Hepatocyte (in vitro differentiated cells): ENCODE measurements at regions not wholly inside any gene's neighbourhood (a gene's known extent, or its start where the extent isn't known, plus 50 kb on each side); places are given as distances from the start of the nearest gene placed in this dataset.

Experiments
- EZH2 ChIP-seq: fragments of 200-600 bp; sonication (generic); IDR thresholded peaks from 2 replicates; pipeline ENCODE4 v1.6.1; 2016; ENCODE audit warnings: antibody characterized with exemption, mild to moderate bottlenecking, borderline replicate concordance
- TF ChIP-seq, protein P1 (sequence below): fragments of 200-600 bp; sonication (generic); IDR thresholded peaks from 2 replicates; pipeline ENCODE4 v1.5.1; 2016; ENCODE audit warnings: antibody characterized with exemption, mild to moderate bottlenecking; ENCODE audit not compliant: poor library complexity

- TF ChIP-seq, protein P1, sequence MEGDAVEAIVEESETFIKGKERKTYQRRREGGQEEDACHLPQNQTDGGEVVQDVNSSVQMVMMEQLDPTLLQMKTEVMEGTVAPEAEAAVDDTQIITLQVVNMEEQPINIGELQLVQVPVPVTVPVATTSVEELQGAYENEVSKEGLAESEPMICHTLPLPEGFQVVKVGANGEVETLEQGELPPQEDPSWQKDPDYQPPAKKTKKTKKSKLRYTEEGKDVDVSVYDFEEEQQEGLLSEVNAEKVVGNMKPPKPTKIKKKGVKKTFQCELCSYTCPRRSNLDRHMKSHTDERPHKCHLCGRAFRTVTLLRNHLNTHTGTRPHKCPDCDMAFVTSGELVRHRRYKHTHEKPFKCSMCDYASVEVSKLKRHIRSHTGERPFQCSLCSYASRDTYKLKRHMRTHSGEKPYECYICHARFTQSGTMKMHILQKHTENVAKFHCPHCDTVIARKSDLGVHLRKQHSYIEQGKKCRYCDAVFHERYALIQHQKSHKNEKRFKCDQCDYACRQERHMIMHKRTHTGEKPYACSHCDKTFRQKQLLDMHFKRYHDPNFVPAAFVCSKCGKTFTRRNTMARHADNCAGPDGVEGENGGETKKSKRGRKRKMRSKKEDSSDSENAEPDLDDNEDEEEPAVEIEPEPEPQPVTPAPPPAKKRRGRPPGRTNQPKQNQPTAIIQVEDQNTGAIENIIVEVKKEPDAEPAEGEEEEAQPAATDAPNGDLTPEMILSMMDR: no peak
- TF ChIP-seq EZH2: no peak
Observed at GRCh38 chr6:40778196-40778595, 191.0 kb upstream of the LRFN2 start.
